ENCODE measurements at regions not wholly inside any gene's neighbourhood (a gene's known extent, or its start where the extent isn't known, plus 50 kb on each side); places are given as distances from the start of the nearest gene placed in this dataset.

GRCh38 chr9:89793124-89793495, 188.3 kb downstream of the GADD45G start:
- WGBS (ENCODE audit: low lambda C conversion rate, missing lambda C conversion rate): 77% methylated on average over 5 of the region's 5 CpGs
- Histone ChIP-seq H3K9me3 (ENCODE audit: low read depth) (no peaks in the 10 kb centered on the region), H3K36me3 (replicated peaks; ENCODE audit: insufficient read depth, low read depth) (no peaks in the 10 kb centered on the region), H3K27ac (no peak overlapping the region), H4K20me1 (ENCODE audit: insufficient read depth, poor library complexity, severe bottlenecking) (no peaks in the 10 kb centered on the region), H3K4me2 (no peak overlapping the region), H3K4me1 (ENCODE audit: insufficient read depth) (peaks cover 3% of the 10 kb centered on the region), H3K27me3 (no peaks in the 10 kb centered on the region), H3K9me2 (replicated peaks; ENCODE audit: insufficient read depth) (no peaks in the 10 kb centered on the region), H3K4me3 (no peak overlapping the region), H3K79me2 (no peaks in the 10 kb centered on the region), H2AFZ (no peak overlapping the region)
- TF ChIP-seq, protein P1, sequence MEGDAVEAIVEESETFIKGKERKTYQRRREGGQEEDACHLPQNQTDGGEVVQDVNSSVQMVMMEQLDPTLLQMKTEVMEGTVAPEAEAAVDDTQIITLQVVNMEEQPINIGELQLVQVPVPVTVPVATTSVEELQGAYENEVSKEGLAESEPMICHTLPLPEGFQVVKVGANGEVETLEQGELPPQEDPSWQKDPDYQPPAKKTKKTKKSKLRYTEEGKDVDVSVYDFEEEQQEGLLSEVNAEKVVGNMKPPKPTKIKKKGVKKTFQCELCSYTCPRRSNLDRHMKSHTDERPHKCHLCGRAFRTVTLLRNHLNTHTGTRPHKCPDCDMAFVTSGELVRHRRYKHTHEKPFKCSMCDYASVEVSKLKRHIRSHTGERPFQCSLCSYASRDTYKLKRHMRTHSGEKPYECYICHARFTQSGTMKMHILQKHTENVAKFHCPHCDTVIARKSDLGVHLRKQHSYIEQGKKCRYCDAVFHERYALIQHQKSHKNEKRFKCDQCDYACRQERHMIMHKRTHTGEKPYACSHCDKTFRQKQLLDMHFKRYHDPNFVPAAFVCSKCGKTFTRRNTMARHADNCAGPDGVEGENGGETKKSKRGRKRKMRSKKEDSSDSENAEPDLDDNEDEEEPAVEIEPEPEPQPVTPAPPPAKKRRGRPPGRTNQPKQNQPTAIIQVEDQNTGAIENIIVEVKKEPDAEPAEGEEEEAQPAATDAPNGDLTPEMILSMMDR (IDR thresholded peaks at IDR 0.05; ENCODE audit: poor library complexity): no peak
- TF ChIP-seq EZH2phosphoT487 (IDR thresholded peaks at IDR 0.05; ENCODE audit: low read depth, severe bottlenecking, unreplicated experiment) (no peak), EZH2 (IDR thresholded peaks at IDR 0.05; ENCODE audit: borderline replicate concordance) (no peak)
- DNase-seq (ENCODE audit: low spot score): no peak

- TF ChIP-seq EZH2phosphoT487 (IDR thresholded peaks at IDR 0.05; ENCODE audit: low read depth, severe bottlenecking, unreplicated experiment): no peak
- TF ChIP-seq, protein P1 (IDR thresholded peaks at IDR 0.05; ENCODE audit: poor library complexity): no peak
- Histone ChIP-seq H3K9me3 (ENCODE audit: low read depth) (no peaks in the 10 kb centered on the region), H3K27me3 (no peaks in the 10 kb centered on the region), H3K4me1 (ENCODE audit: insufficient read depth) (peaks cover 7% of the 10 kb centered on the region), H2AFZ (no peak overlapping the region), H3K9me2 (replicated peaks; ENCODE audit: insufficient read depth) (no peaks in the 10 kb centered on the region), H4K20me1 (ENCODE audit: insufficient read depth, poor library complexity, severe bottlenecking) (no peaks in the 10 kb centered on the region), H3K4me3 (no peak overlapping the region), H3K36me3 (replicated peaks; ENCODE audit: insufficient read depth, low read depth) (no peaks in the 10 kb centered on the region), H3K4me2 (no peak overlapping the region), H3K27ac (no peak overlapping the region), H3K79me2 (no peaks in the 10 kb centered on the region)
- no peak for DNase-seq (ENCODE audit: low spot score)
- 79% methylated on average over 7 of the region's 7 CpGs for WGBS (ENCODE audit: low lambda C conversion rate, missing lambda C conversion rate)
Measured at GRCh38 chr9:89793551-89793950, 188.7 kb downstream of the GADD45G start.

GRCh38 chr9:89794918-89795317, 190.1 kb downstream of the GADD45G start:
- H3K9me3 ChIP-seq (ENCODE audit: low read depth): no peaks in the 10 kb centered on the region
- peaks cover 9% of the 10 kb centered on the region for H3K4me1 ChIP-seq (ENCODE audit: insufficient read depth)
- WGBS (ENCODE audit: low lambda C conversion rate, missing lambda C conversion rate): 81% methylated on average over 10 of the region's 10 CpGs
- no peak overlapping the region for H3K4me3 ChIP-seq
- no peak for TF ChIP-seq EZH2 (IDR thresholded peaks at IDR 0.05; ENCODE audit: borderline replicate concordance)
- TF ChIP-seq, protein P1 (IDR thresholded peaks at IDR 0.05; ENCODE audit: poor library complexity): no peak
- no peak for TF ChIP-seq EZH2phosphoT487 (IDR thresholded peaks at IDR 0.05; ENCODE audit: low read depth, severe bottlenecking, unreplicated experiment)
- H3K36me3 ChIP-seq (replicated peaks; ENCODE audit: insufficient read depth, low read depth): no peaks in the 10 kb centered on the region
- peak; percentile 28 for DNase-seq (ENCODE audit: low spot score)
- no peak overlapping the region for H3K27ac ChIP-seq
- no peaks in the 10 kb centered on the region for H3K9me2 ChIP-seq (replicated peaks; ENCODE audit: insufficient read depth)
- H2AFZ ChIP-seq: no peak overlapping the region
- no peaks in the 10 kb centered on the region for H3K79me2 ChIP-seq
- H4K20me1 ChIP-seq (ENCODE audit: insufficient read depth, poor library complexity, severe bottlenecking): no peaks in the 10 kb centered on the region
- no peak overlapping the region for H3K4me2 ChIP-seq
- no peaks in the 10 kb centered on the region for H3K27me3 ChIP-seq

Data from hepatocyte (in vitro differentiated cells).